Activated CD8-positive, alpha-beta T cell treated with anti-CD3 and anti-CD28 coated beads for 36 hours (primary cell): ENCODE measurements at regions not wholly inside any gene's neighbourhood (a gene's known extent, or its start where the extent isn't known, plus 50 kb on each side); places are given as distances from the start of the nearest gene placed in this dataset.

Experiments used
- ATAC-seq: fragments of 200-7000 bp; cut with Tn5 transposase; one replicate; pipeline ENCODE4 v1.10.0; 2021; ENCODE audit warnings: mild to moderate bottlenecking, moderate library complexity
- CTCF ChIA-PET: fragments of 350-600 bp; sonication (Branson Sonifier 250); formaldehyde crosslinking; loops from one replicate; lab custom pipeline; 2021; ENCODE audit warnings: antibody characterized with exemption; lab: Charles Lee
- POLR2A ChIA-PET: fragments of 350-600 bp; sonication (Branson Sonifier 250); formaldehyde crosslinking; loops from one replicate; lab custom pipeline; 2021; ENCODE audit warnings: antibody characterized with exemption; lab: Charles Lee
- DNase-seq: peaks from one replicate; pipeline ENCODE4 v3.0.0-alpha.2; 2020
- H3K27ac Mint-ChIP-seq: one replicate; pipeline ENCODE4 v1.8.0; 2021; ENCODE audit warnings: mild to moderate bottlenecking, mixed read lengths
- H3K27me3 Mint-ChIP-seq: one replicate; pipeline ENCODE4 v1.8.0; 2021; ENCODE audit warnings: mixed read lengths
- H3K36me3 Mint-ChIP-seq: one replicate; pipeline ENCODE4 v1.8.0; 2021; ENCODE audit warnings: low read depth, mixed read lengths
- H3K4me1 Mint-ChIP-seq: one replicate; pipeline ENCODE4 v1.8.0; 2021; ENCODE audit warnings: low read depth, mixed read lengths
- H3K4me3 Mint-ChIP-seq: one replicate; pipeline ENCODE4 v1.8.0; 2021; ENCODE audit warnings: mild to moderate bottlenecking, moderate library complexity, mixed read lengths
- H3K9me3 Mint-ChIP-seq: one replicate; pipeline ENCODE4 v1.8.0; 2021; ENCODE audit warnings: mixed read lengths
- intact Hi-C: fragments of 100-400 bp; cut with micrococcal nuclease; formaldehyde crosslinking; loops from one replicate; pipeline ENCODE4 v1.10.0; 2022
- TF ChIP-seq, protein P1 (sequence below): fragments of 200-600 bp; IDR thresholded peaks from one replicate; pipeline ENCODE4 v1.8.0; 2022; ENCODE audit warnings: antibody characterized with exemption, mild to moderate bottlenecking

DNA sequence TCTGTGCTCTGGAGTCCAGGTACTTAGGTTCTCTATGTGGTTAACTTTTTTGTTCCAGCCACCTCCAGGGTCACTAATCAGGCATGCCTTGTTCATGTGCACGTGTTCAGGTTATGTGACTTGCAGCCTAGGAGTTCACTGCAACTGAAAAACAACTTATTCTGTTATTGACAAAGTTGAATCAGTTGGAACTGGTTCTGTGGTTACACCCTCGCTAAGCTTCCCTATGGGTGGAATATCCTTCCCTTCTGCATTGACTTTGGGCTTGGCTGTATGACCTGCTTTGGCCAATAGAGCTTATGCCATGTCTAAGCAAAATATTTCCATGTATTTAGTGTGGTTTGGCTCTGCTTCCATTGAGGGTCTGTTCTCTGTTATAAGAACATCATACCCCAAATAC is 66.0 kb upstream of the DNAH14 start:
- ATAC-seq (no peak), DNase-seq (no peak)
- intact Hi-C loops = no loop called here
- H3K36me3 Mint-ChIP-seq = no peaks in the 10 kb centered on the region
- H3K9me3 Mint-ChIP-seq = peaks cover 5% of the 10 kb centered on the region
- TF ChIP-seq, protein P1, sequence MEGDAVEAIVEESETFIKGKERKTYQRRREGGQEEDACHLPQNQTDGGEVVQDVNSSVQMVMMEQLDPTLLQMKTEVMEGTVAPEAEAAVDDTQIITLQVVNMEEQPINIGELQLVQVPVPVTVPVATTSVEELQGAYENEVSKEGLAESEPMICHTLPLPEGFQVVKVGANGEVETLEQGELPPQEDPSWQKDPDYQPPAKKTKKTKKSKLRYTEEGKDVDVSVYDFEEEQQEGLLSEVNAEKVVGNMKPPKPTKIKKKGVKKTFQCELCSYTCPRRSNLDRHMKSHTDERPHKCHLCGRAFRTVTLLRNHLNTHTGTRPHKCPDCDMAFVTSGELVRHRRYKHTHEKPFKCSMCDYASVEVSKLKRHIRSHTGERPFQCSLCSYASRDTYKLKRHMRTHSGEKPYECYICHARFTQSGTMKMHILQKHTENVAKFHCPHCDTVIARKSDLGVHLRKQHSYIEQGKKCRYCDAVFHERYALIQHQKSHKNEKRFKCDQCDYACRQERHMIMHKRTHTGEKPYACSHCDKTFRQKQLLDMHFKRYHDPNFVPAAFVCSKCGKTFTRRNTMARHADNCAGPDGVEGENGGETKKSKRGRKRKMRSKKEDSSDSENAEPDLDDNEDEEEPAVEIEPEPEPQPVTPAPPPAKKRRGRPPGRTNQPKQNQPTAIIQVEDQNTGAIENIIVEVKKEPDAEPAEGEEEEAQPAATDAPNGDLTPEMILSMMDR = no peak
- no peak overlapping the region for H3K27ac Mint-ChIP-seq
- H3K4me1 Mint-ChIP-seq = no peaks in the 10 kb centered on the region
- H3K4me3 Mint-ChIP-seq = no peak overlapping the region
- peaks cover 5% of the 10 kb centered on the region for H3K27me3 Mint-ChIP-seq
- POLR2A ChIA-PET = no interaction called here
- CTCF ChIA-PET = interaction anchor here (1.3 to 3.9 kb wide), 2 partner anchors 9 to 12 kb away, joined by 4 to 19 read pairs; no protein-coding TSS in a partner anchor

DNA sequence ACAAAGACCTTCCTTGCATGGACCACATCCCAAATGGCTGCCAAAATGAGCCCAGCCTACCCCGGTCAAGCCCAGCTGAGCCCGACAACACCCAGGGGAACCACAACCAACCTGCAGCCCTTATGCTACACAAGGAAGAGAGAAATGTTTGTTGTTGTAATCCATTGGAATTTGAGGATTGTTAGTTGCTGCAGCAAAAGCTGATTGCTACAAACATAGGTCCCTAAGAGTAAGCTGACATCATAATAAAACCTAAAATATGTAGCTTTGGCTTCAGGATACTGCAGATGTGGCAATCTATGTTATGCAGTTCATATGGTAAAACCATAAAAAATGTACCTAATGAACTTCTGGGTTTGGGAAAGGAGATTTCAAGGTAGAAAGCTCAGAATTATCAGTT is 65.5 kb upstream of the DNAH14 start:
- no peak overlapping the region for H3K27ac Mint-ChIP-seq
- ATAC-seq = no peak
- no peaks in the 10 kb centered on the region for H3K4me1 Mint-ChIP-seq
- CTCF ChIA-PET = interaction anchor here (1.3 to 3.9 kb wide), 2 partner anchors 9 to 13 kb away, joined by 4 to 19 read pairs; no protein-coding TSS in a partner anchor
- no peak for DNase-seq
- peaks cover 5% of the 10 kb centered on the region for H3K9me3 Mint-ChIP-seq
- intact Hi-C loops = no loop called here
- no peak overlapping the region for H3K4me3 Mint-ChIP-seq
- H3K27me3 Mint-ChIP-seq = peaks cover 2% of the 10 kb centered on the region
- no peaks in the 10 kb centered on the region for H3K36me3 Mint-ChIP-seq
- POLR2A ChIA-PET = no interaction called here
- TF ChIP-seq, protein P1 = no peak

DNA sequence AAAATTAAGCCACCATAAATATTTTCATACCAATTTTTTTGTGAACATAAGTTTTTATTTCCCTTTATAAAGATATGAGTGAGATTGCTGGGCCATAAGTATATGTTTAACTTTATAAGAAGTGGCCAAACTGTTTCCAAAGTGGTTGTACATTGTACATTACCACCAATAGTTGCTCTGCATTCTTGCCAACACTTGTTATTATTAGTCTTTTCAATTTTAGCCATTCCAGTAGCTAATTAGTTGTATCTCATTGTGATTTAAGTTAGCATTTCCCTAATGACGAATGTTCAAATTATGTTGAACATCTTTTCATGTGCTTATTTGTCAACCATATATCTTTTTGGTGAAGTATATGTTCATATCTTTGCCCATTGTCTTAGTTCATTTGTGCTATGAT is 64.0 kb upstream of the DNAH14 start:
- Mint-ChIP-seq H3K27ac (no peak overlapping the region), H3K27me3 (peaks cover 2% of the 10 kb centered on the region), H3K9me3 (peaks cover 5% of the 10 kb centered on the region), H3K4me1 (no peaks in the 10 kb centered on the region), H3K4me3 (no peak overlapping the region), H3K36me3 (no peaks in the 10 kb centered on the region)
- DNase-seq = no peak
- intact Hi-C loops = no loop called here
- no peak for ATAC-seq
- TF ChIP-seq, protein P1 = no peak
- CTCF ChIA-PET = interaction anchor here (0.6 kb wide), 1 partner anchor 57 kb away, joined by 3 read pairs; no protein-coding TSS in a partner anchor
- POLR2A ChIA-PET = no interaction called here

DNA sequence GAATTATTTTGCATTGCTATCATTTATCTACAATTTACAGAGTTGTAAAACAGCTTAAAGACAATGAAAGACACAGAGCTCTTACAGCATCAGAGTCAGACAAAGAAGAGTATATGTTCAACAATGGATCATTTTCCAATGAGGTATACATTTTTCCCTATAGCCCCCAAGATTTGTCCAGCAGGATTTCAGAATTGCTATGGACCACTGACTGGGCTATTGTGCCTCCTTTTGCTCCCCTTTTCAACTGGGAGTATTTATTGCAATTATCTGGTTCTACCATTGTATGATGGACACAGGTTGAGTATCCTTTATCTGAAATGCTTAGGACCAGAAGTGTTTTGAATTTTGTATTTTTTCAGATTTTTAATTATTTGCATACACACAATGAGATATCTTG is 62.5 kb upstream of the DNAH14 start:
- intact Hi-C loops = no loop called here
- Mint-ChIP-seq H3K4me3 (no peak overlapping the region), H3K4me1 (no peaks in the 10 kb centered on the region), H3K27ac (no peak overlapping the region), H3K36me3 (no peaks in the 10 kb centered on the region), H3K9me3 (peaks cover 5% of the 10 kb centered on the region), H3K27me3 (no peaks in the 10 kb centered on the region)
- CTCF ChIA-PET = no interaction called here
- TF ChIP-seq, protein P1 = no peak
- POLR2A ChIA-PET = no interaction called here
- ATAC-seq (no peak), DNase-seq (no peak)

DNA sequence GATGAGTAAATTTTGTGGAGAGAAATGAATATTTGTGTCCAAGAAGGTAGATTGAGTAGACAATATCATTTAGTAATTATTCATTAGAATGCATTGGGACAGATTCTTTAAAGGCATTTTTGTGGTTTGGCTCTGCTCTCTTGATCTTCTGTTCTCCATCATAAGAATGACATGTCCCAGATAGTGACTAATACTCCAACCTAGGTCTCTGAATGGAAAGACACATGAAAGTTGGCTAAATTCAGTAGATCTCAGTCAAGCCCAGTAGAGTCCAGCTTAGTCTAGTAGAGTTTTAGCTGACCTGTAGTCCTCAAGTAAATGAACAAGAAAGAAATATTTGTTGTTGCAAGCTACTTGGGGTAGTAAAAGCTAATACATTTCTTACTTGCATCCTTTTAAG is 61.8 kb upstream of the DNAH14 start:
- ChIA-PET CTCF (no interaction called here), POLR2A (no interaction called here)
- H3K36me3 Mint-ChIP-seq = no peaks in the 10 kb centered on the region
- H3K4me3 Mint-ChIP-seq = no peak overlapping the region
- no peaks in the 10 kb centered on the region for H3K4me1 Mint-ChIP-seq
- TF ChIP-seq, protein P1 = no peak
- no peaks in the 10 kb centered on the region for H3K27me3 Mint-ChIP-seq
- ATAC-seq (no peak), DNase-seq (no peak)
- H3K27ac Mint-ChIP-seq = no peak overlapping the region
- intact Hi-C loops = no loop called here
- H3K9me3 Mint-ChIP-seq = peaks cover 5% of the 10 kb centered on the region
